T-helper 2 cell treated with Interferon-gamma antibody and Interleukin-4, amounts not matched to agents 100 ng/mL and 5 ng/mL, for 36 hours (primary cell): ENCODE measurements at regions not wholly inside any gene's neighbourhood (a gene's known extent, or its start where the extent isn't known, plus 50 kb on each side); places are given as distances from the start of the nearest gene placed in this dataset.

Experiments
- intact Hi-C: fragments of 100-400 bp; cut with micrococcal nuclease; formaldehyde crosslinking; loops from one replicate; pipeline ENCODE4 v1.15.1; 2023

DNA sequence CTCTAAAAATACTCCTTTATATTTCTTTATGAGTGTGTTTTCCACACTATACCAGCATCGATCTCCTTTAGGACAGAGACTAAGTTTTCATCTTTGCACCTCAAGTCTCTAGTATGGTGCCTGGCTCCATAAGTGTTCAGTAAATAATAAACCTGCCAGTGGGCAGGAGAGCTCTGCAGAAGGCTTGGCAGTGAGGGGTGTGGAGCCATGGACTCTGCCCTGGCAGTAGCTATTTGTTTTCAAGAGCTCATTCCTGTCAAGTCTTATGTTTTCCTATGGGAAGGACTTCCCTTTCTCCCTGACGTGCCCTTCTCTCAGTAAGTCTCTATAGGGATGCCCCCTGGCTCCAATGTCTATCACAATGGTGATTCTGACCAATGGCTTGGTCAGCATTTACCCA is 252.2 kb downstream of the PIK3R1 start:
- intact Hi-C loops = no loop called here

GRCh38 chr5:68468322-68468721 is 252.8 kb downstream of the PIK3R1 start:
- intact Hi-C loops = no loop called here

DNA sequence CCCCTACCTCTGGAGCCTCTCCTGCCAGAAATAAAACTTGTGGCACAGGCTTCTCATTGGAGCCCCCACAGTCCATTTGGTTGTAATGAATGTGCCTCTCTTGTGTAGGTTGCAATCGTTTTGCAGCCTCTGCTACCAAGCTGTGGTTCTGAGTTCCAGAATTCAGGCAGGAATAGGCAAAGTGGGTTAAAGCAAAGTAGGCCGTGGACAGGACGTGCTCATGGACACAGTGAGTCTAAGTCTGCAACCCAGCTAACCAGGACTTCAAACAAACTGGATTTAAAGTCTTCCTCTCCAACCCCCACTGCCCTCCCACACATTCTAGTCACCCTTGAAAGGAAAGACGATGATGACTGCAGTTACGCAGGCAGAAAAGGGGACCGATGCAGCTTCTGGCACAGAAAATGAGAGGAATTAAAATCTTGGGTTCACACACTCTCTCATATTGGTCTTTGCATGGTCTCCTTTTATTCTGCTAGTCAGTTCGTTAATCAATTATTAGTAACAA is 260.0 kb downstream of the PIK3R1 start:
- intact Hi-C loops = no loop called here

- intact Hi-C loops = no loop called here
These were observed 261.3 kb downstream of the PIK3R1 start for GRCh38 chr5:68476854-68477253.

DNA sequence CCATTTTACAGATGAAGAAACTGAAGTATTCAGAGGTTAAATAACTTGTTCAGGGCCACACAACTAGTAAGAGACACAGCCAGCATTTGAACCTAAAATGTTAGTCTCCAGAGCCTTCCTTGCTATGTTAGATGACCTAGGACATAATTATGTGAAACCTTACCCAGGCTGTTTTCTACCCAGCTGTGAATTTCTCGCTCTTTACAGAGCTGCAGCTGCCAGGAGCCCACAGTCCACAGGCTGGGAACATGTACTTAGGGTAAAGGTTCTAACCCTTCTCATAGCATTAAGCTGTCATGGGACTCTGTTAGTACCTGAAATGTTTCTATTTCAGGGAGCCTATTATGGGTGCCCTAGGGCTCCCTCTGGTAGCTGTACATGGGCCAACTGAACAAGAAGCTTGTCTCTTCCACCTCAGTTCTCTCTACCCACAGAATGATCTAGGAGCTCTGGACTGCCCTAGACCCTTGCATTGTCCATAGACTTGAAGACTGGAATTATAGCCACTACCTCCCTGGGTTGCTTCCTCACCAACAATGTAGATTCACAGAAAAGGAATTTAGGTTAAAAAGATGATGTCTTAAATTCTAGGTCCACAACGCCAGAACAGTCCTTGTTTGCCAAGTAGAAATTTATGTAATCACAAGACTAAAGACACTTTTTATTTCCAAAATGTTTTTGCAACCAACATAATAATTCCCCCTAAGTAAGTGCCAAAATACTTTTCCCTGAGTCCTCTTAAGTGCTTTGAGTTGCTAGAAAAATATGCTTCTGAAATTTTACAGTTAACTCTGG is 262.9 kb downstream of the PIK3R1 start:
- intact Hi-C loops = no loop called here

GRCh38 chr5:68479524-68479923 is 264.0 kb downstream of the PIK3R1 start:
- intact Hi-C loops = no loop called here

GRCh38 chr5:68480335-68480940 is 264.9 kb downstream of the PIK3R1 start:
- intact Hi-C loops = no loop called here

- intact Hi-C loops = no loop called here
These were observed 266.6 kb downstream of the PIK3R1 start for GRCh38 chr5:68482199-68482598.

DNA sequence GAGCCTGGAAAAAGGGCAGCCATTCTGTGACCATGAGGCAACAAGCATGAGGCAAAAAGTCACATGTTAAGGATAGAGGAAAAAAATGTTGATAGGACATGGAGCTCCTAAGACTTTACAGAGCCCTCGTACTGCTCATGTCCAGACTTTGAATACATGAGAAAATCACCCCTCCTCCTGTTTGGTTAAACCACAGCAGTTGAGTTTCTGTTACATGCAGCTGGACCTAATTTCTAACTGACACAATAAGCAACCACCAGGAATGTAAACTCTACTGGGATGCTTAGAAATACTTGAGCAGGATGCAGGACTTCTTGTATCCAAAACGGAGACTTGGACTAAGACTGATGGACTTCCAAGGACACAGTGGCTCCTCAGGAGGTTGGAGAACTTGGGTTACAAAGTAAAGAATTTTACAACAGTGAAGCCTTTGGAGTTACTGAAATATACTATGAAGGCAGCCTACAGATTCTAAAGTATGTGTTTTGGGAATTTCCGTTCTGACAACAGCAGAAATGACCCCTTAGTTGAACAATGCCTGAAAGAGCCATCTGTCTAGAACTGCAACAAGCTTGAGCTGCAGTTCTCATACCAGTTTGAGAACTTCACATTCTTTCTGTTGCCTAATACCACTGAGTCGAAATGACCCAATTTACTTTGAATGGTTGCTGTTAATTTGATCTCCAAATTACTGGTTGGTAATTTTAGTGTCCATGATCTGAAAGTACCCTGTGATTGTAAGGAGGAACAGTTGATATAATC is 268.9 kb downstream of the PIK3R1 start:
- intact Hi-C loops = no loop called here

DNA sequence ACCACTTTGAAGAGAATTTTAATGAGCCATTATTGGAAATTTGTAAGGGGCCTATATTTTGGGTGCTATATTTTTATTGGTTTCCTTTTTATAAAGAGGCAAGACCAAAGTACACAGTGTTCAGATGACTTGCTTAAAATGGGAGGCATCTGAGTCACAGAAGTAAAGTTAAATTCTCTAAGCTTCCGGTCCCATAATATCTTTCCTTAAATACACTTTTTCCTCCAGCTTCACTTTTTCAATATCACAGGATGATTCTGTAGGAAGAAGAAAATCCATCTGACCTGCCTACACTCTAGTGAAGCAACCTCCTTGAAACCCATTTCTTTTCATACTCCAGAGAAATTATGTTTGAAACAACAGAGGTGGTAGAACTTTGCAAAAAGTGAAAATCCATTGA is 274.0 kb downstream of the PIK3R1 start:
- intact Hi-C loops = no loop called here

DNA sequence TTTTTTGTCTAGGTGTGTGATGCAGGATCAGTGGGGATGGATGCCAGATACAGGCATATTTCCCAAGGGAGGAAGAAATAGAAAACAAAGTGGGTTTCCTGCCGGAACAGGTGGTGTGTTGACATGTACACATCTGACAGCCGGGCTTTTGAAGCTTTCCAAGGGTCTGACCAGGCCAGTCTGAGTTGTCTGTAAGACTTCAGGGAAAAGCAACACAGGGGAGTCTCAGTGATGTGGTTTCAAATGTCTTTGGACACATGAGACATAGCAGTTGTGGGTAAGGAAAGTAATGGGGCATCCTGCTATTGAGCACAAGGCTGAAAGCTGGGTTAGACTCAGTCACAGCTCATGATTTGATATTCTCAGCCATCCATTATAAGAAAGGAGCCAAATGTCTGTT is 274.9 kb downstream of the PIK3R1 start:
- intact Hi-C loops = no loop called here

- intact Hi-C loops = no loop called here
These were observed 279.2 kb downstream of the PIK3R1 start for GRCh38 chr5:68494771-68495170.

DNA sequence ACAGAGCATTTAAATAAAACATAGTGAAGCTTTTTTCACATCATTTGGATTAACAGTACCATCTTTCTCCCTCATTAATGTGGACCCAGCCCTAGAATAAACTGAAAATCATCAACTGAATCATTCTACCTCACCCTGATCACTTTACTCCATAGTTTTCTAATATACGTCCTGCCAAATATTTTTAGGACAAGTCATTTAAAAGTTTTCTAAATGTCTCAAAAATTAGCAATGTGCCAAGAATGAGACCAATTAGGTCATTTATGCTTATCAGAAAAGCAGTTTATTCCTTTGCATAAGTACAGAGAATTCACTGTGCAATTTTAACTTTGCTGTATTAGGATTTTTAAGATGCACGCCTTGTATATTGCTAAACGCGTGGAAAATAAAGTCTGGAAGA is 284.4 kb downstream of the PIK3R1 start:
- intact Hi-C loops = no loop called here

DNA sequence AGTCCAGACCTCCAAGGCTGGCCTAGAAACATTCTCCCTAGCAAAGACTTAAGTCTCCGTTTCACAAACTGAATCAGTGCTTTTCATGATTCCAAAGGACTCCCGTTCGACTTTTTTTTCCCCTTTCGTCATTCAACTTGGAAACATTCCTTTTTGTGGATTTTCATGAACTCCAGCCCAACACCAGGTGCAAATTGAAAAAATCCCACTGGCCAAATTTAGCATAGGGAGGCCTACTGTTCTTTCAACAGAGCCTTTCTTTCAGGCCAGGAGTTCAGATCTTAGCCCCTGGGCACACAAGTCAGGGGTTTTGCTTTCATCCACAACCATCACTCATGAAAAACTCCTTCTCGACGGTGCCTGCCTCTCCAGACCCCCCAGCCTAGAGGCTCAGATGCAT is 285.3 kb downstream of the PIK3R1 start:
- intact Hi-C loops = no loop called here

DNA sequence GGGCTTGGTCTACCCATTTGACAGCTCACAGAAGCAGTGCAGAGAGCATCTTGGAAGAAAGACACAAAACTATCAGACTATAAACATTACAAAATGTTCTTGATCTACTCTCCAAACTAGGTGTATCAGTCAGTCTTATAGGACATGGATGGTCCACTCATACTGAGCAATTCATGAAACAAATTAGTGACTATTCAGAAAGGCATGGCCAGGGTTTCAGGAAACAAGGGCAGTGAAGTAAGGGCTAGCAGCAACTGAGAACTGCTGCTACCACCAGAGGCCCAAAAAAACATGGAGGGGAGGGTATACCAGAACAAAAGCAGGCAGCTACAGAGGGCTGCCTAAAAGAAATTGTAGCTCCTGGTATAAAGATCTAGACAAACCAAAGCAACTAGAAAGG is 287.0 kb downstream of the PIK3R1 start:
- intact Hi-C loops = no loop called here

- intact Hi-C loops = no loop called here
These were observed 288.8 kb downstream of the PIK3R1 start for GRCh38 chr5:68504306-68504705.

- intact Hi-C loops = no loop called here
These were observed 290.6 kb downstream of the PIK3R1 start for GRCh38 chr5:68505917-68506860.

- intact Hi-C loops = no loop called here
These were observed 300.0 kb downstream of the PIK3R1 start for GRCh38 chr5:68515514-68515913.

- intact Hi-C loops = no loop called here
These were observed 302.7 kb downstream of the PIK3R1 start for GRCh38 chr5:68518286-68518685.

GRCh38 chr5:68519143-68519542 is 303.6 kb downstream of the PIK3R1 start:
- intact Hi-C loops = no loop called here

DNA sequence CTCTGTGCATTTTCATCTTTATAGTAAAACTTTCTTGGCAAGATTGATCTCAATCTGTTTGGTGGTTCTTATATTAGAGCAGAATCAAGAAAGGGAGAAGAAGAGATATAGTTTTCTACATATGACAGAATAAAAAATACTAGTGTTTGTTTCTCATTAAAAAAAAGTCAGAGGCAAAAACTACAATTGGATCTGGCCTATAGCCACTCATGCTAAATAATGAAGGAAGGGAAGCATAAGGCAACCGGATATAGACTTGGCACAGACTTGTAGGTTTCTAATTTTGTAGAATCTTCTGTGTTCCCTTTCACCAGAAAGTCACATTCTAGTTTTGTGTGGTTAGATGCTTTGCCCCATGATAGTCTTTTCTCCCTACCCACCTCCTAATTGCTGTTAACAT is 306.2 kb downstream of the PIK3R1 start:
- intact Hi-C loops = no loop called here
